Erythroblast (primary cell): ENCODE measurements at regions not wholly inside any gene's neighbourhood (a gene's known extent, or its start where the extent isn't known, plus 50 kb on each side); places are given as distances from the start of the nearest gene placed in this dataset.

ENCODE experiments used
- DNase-seq, 2 experiments: peaks; one replicate each; lab custom pipeline; 2025; lab: John Stamatoyannopoulos, UW
- GATA1 ChIP-seq: IDR thresholded peaks from 2 replicates; pipeline ENCODE4 v1.6.1; 2011; ENCODE audit warnings: low read depth, mild to moderate bottlenecking, control low read depth, low read length, moderate library complexity
- POLR2A ChIP-seq: IDR thresholded peaks from 2 replicates; pipeline ENCODE4 v1.6.1; 2011; ENCODE audit warnings: mild to moderate bottlenecking, low read length

DNA sequence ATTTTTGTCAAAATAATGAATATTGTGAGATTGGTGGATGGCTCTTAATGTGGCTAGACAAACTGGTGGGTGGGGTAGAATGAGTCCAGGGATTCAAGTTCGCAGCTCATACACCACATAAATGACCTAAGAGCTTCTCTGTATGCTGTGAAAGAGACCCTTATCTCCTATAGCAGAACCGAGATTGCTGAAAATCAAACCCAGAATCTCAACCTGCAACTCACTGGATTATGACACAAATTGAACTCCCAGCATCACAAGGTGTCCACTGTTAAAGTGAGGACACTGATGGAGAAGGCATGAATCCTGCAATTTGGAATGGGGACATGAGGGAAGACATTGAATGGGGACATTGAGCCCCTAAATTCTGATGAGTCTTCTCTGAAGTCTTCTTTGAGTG is 51.3 kb upstream of the CNKSR3 start:
- no peak for TF ChIP-seq POLR2A
- TF ChIP-seq GATA1: no peak
- peak in 1 of 2 experiments; percentile 19 for DNase-seq

DNA sequence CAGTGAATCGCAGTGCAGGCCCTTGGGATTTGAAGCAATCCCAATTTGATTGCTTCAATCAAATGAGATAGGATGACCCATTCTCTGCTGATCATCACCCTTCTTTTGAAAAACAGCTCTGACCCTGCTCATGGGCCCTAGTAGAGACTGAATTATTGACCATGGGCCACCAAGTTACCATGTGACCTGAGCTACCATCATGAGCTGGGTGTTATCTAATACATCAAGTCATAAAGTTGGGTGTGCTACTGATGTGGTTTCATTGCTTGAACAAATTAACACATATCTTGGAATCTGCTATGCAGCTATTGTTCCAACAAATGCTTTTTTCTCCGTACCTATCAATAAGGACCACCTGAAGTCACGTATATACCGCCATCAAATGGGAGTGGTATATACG is 54.8 kb upstream of the CNKSR3 start:
- TF ChIP-seq POLR2A: no peak
- no peak for TF ChIP-seq GATA1
- no peak for DNase-seq

DNA sequence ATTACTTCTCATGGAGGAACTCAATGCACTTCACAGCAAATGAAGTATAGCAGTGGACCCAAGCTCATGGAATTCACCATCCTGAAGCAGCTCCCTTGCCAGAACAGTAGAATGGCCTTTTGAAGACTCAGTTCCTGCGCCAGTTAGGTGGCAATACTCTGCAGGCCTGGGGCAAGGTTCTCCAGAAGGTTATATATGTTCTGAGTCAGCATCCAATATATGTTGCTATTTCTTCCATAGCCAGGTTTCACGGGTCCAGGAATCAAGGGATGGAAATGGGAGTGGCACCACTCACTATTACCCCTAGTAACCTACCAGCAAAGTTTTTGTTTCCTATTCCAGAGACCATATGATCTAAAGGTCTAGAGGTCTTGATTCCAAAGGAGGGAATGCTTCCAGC is 56.4 kb upstream of the CNKSR3 start:
- TF ChIP-seq POLR2A: no peak
- no peak for TF ChIP-seq GATA1
- no peak for DNase-seq

DNA sequence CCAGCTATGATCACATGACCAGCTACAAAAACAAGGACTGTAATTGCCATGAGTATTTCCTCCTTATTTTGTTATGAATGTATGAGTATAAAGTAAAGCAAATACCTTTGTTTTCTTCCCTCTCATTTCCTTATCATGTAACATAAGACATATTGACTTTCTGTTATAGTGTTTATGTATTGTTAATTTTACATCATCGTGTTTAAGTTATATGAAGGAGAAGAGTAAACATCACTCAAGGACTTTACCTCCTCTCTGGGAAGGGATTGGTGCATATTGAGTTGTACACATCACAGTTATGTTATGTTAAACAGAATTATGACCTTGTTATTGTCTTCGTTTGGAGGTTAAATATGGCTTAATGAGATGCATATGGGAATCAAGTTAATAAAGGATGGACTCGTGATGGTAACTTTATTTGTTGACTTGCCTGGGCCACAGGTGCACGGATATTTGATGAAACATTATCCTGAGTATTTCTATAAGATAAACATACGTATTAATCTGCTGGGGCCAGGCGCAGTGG is 57.3 kb upstream of the CNKSR3 start:
- no peak for DNase-seq
- no peak for TF ChIP-seq GATA1
- no peak for TF ChIP-seq POLR2A

DNA sequence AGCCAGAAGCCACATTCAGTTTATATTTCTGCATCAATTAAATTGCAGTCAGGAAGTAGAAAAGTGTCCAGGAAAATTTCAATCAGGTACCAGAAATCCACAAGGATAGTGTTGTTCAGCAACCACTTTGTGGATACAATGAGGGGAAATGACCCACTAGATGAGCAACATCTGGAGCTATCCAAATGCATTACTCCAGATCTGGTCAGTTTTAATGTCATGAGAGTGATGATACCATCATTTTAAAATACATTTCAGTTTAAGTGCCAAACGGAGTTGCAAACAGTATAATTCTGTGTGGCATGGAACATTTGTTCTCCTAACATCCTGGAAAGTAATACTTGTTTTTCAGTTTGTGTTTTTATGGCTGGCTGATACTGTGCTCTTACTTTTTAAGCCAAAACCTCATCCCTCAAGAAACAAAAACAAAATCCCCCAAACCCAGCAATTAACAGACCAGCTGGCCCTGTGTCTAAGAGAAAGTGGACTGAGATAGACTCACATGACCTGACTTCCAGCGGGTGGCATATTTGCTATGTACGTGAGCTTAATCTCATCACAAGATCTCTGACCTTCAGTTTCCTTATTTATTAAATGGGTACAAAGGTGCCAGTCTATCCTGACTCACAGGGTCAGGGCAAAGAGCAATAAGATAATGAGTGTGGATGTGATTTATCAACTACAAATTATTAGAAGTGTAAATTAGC is 58.8 kb upstream of the CNKSR3 start:
- peak; percentile 10 to 21 for DNase-seq

DNA sequence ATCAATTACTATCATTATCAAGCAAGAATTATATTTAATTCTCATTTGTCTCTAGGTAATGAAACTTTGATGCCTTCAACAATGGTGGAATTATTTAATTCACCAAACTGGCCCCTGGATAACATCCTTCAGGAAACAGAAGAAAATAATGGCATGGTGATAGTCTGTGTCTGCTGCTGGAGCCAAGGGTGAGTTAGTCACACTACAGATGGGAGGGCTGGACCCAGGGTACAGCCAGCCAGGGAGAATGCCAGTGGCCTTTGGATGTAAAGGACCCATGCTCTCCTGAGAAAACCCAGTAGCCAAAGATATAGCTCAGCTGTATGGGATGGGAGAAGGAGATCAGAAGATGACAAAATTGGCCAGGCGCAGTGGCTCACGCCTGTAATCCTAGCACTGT is 60.0 kb upstream of the CNKSR3 start:
- no peak for TF ChIP-seq GATA1
- no peak for TF ChIP-seq POLR2A
- DNase-seq: no peak

More for the DNA sequence above, 58.8 kb upstream of the CNKSR3 start:
- TF ChIP-seq GATA1 (no peak), POLR2A (no peak)

DNA sequence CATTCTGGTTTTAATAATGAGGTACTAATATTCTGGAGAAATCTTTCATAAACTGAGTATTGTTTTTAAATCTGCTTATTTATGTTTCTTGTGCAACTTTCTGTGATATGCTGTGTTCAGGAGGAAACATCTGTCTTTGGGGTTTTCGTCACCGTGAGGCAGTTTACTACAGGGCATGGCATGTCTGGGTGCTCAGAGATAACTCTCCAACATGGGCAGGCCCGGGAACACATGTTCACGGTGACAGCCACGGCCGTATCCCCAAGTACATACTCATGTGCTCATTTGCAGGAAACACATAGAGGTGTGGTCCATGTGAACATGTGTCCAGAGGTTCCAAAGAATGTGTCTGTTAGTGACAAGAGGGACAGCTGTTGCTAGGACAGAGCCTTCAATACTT is 62.1 kb upstream of the CNKSR3 start:
- peak; percentile 96 to 99 for DNase-seq
- TF ChIP-seq GATA1 (no peak), POLR2A (no peak)

DNA sequence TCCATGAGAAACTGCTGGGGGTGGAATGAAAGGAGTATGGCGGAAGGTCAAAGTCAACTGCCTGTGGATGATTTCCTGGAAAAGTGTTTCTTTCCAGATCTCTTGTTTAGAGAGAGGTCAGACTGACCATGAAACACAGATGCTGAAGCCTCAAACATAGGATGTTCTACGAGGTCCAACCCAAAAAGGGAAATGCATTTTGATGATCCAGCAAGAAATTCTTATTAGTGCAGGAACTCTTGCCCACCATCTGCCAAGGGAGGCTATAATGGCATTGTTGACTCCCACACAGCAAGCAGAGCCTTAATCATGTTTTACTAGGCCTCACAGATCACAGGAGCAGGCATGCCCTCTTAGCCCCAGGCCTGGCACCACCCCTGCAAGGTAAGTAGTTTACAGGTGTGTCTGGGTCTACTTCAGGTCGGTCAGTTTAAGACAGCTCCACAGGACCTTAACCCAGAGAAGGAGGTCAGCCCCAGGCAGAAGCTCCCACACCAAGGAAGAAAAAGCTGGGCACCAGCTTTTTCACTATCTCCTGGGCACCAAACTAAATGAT is 67.6 kb upstream of the CNKSR3 start:
- TF ChIP-seq POLR2A (no peak), GATA1 (no peak)
- DNase-seq: no peak

DNA sequence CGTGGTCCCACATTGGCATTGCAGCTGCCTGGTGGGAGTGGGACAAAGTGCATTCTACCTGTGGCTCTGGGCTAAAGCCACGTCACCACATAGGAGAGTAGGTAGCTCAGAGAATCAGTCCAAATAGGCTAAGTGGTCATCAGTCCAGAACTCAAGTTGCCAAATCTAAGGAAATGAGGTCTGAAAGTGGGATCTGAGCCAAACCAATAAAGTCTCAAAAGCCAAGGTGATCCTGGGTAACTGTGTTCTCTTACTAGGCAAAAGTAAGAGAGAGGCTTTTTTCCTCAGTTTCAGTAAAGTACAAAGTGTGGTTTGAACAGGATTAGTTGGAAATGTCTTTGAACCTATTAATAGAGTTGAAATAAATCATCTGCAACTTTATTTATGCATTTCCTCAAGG is 68.6 kb upstream of the CNKSR3 start:
- DNase-seq: no peak

DNA sequence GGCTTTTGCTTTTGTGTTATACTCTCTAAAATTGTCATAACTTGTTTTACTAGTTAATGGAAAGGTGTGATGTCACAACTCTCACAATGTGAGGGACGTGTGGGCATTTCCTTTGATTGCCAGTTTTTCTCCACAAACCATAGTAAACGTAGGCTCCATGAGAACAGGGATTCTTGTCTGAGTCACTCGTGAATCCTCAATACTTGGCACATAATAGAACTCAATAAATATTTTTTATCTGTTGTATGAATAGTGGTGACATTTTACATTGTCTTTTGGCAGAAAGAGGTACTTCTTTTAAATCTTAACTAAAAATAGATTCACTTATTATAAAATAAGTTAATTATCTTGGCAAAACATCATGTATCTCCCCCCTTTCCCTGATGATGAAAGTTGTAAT is 69.0 kb upstream of the CNKSR3 start:
- DNase-seq: no peak
- TF ChIP-seq GATA1 (no peak), POLR2A (no peak)

More for the DNA sequence above, 68.6 kb upstream of the CNKSR3 start:
- TF ChIP-seq POLR2A (no peak), GATA1 (no peak)

DNA sequence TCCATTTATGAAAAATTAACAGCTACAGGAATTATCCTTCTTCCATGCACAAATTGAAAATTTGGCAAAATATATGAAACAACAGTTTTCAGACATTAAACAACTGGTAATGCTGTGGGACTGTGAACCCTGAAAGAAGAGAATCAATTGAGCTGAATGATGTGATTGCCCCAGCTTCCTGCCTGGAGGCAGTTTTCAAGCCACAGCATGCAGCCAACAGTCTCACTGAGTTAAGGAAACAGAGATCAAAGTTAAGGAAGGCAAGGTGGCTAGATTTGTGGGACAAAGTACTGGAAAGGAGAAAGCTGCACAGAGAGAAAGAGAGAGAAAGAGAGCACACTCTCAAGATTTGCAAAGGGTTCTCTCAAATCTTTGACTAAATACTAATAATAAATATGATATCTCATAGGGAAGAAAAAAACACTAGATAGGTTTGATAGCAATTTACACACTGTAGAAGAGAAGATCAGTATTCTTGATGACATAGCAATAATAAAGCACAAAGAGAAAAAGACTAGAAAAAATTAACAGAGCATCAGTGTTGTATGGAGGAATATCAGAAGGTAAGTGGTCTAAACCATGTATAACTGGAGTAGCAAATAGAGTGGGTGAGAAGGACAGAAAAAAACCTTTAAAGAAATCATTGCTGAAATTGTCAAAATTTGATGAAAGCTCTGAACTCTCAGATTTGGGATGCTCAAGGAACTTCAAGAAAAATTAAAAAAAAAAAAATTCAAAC is 70.1 kb upstream of the CNKSR3 start:
- TF ChIP-seq GATA1 (no peak), POLR2A (no peak)
- no peak for DNase-seq

DNA sequence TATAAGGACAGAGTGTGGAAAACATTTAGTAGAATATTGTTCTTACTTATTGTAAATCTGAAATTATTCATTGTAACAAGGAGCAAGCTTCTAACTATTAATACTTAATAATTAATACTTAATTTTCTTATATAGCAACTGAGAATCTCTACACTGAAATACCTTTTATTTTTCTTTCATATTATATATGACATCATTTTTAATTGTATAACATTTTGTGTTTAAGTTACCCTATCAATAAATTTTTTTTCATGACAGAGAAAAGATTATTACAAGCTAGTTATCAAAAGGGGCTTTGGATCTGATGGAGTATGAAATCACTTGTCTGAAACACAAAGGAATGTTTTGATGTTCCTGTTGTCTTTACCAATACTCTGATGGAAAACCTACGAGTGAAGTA is 72.2 kb upstream of the CNKSR3 start:
- DNase-seq: no peak
- TF ChIP-seq POLR2A (no peak), GATA1 (no peak)

DNA sequence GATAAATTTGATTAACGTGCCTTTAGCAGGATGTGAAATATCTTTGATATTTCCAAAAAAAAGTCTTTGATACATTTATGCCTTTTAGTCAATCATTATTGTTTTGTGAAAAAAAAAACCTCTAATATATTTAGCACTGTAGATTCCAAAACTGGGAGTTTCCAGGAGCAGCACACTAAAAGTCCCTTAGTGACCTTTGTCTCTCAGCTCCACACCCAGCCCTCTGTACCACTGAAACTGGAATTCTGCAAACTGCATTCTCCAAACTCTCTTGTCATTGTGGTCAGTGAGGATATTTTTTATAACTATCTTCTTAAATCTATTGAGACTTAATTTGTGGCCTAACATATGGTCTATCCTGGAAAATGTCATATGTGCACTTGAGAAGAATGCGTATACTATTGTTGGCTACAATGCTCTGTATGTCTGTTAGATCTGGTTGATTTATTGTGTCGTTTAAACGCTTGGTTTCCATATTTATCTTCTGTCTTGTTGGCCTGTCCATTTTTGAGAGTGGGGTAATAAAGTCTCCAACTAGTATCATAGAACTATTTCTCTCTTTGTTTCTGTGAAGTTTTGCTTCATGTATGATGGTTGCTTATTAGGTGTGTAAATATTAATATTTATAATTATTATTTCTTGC is 73.2 kb upstream of the CNKSR3 start:
- TF ChIP-seq POLR2A (no peak), GATA1 (no peak)
- DNase-seq: no peak
